ENCODE measurements at regions not wholly inside any gene's neighbourhood (a gene's known extent, or its start where the extent isn't known, plus 50 kb on each side); places are given as distances from the start of the nearest gene placed in this dataset.

DNA sequence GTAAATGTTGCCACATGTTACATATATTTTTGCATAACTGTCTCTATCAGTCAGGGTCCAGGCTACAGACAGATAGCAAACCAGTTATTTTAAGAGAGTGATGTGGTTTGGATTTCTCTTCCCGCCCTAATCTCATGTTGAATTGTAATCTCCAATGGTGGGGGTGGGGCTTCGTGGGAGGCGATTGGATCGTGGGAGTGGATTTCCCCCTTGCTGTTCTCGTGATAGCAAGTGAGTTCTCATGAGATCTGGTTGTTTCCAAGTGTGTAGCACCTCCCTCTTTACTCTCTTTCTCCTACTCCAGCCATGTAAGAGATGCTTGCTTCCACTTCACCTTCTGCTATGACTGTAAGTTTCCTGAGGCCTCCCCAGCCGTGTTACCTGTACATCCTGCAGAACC lies 704.2 kb upstream of the TBX3 start:
- TF ChIP-seq EZH2 (IDR thresholded peaks at IDR 0.05; ENCODE audit: insufficient read depth, poor library complexity, severe bottlenecking): no peak
- TF ChIP-seq EZH2phosphoT487 (IDR thresholded peaks at IDR 0.05; ENCODE audit: insufficient read depth, low read depth): no peak

Data from GM23248 (cell line).